Ishikawa (cell line): ENCODE measurements at regions not wholly inside any gene's neighbourhood (a gene's known extent, or its start where the extent isn't known, plus 50 kb on each side); places are given as distances from the start of the nearest gene placed in this dataset.

Source experiments
- CEBPB ChIP-seq: IDR thresholded peaks from 2 replicates; pipeline ENCODE4 v1.6.1; 2012
- CREB1 ChIP-seq: IDR thresholded peaks from 2 replicates; pipeline ENCODE4 v1.6.1; 2012; ENCODE audit warnings: low read depth
- EGR1 ChIP-seq: IDR thresholded peaks from 2 replicates; pipeline ENCODE4 v1.6.1; 2012
- EP300 ChIP-seq: IDR thresholded peaks from 2 replicates; pipeline ENCODE4 v1.6.1; 2012; ENCODE audit warnings: borderline replicate concordance
- FOXM1 ChIP-seq: IDR thresholded peaks from 2 replicates; pipeline ENCODE4 v1.6.1; 2012; ENCODE audit warnings: low read depth, borderline replicate concordance
- NFIC ChIP-seq: IDR thresholded peaks from 2 replicates; pipeline ENCODE4 v1.6.1; 2012
- RAD21 ChIP-seq: IDR thresholded peaks from 2 replicates; pipeline ENCODE4 v1.6.1; 2012; ENCODE audit warnings: low read depth
- TAF1 ChIP-seq: IDR thresholded peaks from 2 replicates; pipeline ENCODE4 v1.6.1; 2012; ENCODE audit warnings: low read depth, mild to moderate bottlenecking
- TCF12 ChIP-seq: IDR thresholded peaks from 2 replicates; pipeline ENCODE4 v1.6.1; 2012; ENCODE audit warnings: low read depth
- YY1 ChIP-seq: IDR thresholded peaks from 2 replicates; pipeline ENCODE4 v1.6.1; 2012; ENCODE audit warnings: low read depth
- ZBTB7A ChIP-seq: IDR thresholded peaks from 2 replicates; pipeline ENCODE4 v1.6.1; 2012; ENCODE audit warnings: low read depth
- TF ChIP-seq, protein P1 (sequence below): IDR thresholded peaks from 2 replicates; pipeline ENCODE4 v1.6.1; 2012; ENCODE audit warnings: low read depth, mild to moderate bottlenecking
- TF ChIP-seq, protein P2 (sequence below): IDR thresholded peaks from 2 replicates; pipeline ENCODE4 v1.6.1; 2012

DNA sequence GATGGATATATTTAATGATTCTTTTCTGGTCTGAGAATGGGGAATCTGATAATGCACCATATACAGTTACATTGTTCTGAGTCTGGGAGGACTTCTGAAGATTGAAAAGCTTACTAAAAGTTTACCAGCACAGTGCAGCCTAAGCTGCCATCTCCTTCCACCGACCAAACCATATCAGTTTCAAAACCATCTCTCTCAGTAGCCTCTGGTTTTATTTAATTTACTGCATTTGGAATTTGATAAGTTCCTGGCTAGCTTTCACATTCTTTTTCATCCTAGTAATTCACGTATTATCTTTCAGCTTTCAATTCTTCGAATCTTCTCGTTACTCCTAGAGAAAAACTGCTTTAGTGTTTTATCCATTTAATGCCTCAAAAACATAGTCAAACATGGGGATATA is 181.4 kb upstream of the HCCS start:
- no peak for TF ChIP-seq EGR1
- no peak for TF ChIP-seq YY1
- TF ChIP-seq RAD21, result no peak
- TF ChIP-seq, protein P1, sequence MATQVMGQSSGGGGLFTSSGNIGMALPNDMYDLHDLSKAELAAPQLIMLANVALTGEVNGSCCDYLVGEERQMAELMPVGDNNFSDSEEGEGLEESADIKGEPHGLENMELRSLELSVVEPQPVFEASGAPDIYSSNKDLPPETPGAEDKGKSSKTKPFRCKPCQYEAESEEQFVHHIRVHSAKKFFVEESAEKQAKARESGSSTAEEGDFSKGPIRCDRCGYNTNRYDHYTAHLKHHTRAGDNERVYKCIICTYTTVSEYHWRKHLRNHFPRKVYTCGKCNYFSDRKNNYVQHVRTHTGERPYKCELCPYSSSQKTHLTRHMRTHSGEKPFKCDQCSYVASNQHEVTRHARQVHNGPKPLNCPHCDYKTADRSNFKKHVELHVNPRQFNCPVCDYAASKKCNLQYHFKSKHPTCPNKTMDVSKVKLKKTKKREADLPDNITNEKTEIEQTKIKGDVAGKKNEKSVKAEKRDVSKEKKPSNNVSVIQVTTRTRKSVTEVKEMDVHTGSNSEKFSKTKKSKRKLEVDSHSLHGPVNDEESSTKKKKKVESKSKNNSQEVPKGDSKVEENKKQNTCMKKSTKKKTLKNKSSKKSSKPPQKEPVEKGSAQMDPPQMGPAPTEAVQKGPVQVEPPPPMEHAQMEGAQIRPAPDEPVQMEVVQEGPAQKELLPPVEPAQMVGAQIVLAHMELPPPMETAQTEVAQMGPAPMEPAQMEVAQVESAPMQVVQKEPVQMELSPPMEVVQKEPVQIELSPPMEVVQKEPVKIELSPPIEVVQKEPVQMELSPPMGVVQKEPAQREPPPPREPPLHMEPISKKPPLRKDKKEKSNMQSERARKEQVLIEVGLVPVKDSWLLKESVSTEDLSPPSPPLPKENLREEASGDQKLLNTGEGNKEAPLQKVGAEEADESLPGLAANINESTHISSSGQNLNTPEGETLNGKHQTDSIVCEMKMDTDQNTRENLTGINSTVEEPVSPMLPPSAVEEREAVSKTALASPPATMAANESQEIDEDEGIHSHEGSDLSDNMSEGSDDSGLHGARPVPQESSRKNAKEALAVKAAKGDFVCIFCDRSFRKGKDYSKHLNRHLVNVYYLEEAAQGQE, result no peak
- no peak for TF ChIP-seq TAF1
- no peak for TF ChIP-seq NFIC
- no peak for TF ChIP-seq EP300
- no peak for TF ChIP-seq FOXM1
- no peak for TF ChIP-seq CREB1
- TF ChIP-seq, protein P2, sequence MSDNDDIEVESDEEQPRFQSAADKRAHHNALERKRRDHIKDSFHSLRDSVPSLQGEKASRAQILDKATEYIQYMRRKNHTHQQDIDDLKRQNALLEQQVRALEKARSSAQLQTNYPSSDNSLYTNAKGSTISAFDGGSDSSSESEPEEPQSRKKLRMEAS, result no peak
- no peak for TF ChIP-seq TCF12
- TF ChIP-seq CEBPB, result no peak
- TF ChIP-seq ZBTB7A, result no peak
